ENCODE measurements at regions not wholly inside any gene's neighbourhood (a gene's known extent, or its start where the extent isn't known, plus 50 kb on each side); places are given as distances from the start of the nearest gene placed in this dataset.

DNA sequence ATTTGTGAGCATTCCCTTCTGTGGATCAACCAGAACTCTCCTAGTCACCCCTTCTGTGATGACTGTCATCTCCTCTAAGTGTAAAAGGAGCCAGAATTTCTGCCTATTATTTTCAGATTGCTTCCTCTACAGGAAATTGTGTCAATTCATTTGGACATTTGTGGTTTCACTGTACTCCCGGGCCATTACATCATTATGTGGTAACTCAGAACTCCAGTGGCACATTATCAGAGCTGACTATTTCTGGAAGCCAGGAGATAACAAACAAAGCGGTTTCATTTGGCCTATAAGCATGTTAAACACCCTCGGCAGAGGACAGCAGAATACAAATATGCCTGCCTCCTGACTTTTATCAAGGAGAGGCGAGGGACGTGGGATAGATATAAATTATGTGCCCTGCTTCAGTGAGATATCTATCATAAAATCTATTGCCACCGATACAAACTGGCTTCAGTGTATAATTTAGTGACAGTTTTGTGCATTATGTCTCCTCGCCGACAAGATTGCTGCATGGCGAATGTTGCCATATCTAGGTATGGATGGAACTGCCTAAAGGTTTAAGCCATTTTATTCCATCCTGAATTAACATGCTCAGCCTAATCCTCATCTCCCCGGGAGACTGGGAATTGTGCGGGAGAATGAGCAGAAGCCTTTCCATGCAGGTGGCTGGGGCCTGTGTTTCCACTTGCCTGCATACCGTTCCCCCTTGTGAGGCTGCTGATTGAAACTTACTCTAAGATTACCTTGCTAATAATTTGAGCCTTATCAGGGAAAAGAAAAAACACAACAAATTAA, 193.4 kb upstream of the SEMA6D start:
- DNase-seq (ENCODE audit: low read depth in 4 of 4, low spot score in 1 of 4), result no peak

DNA sequence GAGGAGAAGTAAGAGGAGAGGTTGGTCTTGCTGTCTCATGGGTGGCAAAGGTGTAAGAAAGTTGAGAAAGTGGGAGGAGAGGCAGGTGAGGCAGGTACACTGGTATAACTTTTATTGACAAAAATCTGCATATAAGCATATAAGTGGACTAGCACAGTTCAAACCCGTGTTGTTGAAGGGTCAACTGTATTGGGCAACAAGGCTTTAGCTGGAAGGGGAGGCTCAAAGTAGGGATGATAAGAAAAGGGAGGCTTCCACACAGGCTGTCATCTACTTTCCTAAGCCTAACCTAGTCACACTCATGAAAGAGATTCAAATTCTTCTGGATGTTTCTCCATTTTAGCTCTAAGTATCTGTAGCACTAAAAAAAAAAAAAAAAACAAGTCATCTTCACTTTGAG, 188.1 kb upstream of the SEMA6D start:
- no peak for DNase-seq (ENCODE audit: low read depth in 4 of 4, low spot score in 1 of 4)

- no peak for DNase-seq (ENCODE audit: low read depth in 4 of 4, low spot score in 1 of 4)
Measured at GRCh38 chr15:47534673-47535072, 182.6 kb upstream of the SEMA6D start.

DNA sequence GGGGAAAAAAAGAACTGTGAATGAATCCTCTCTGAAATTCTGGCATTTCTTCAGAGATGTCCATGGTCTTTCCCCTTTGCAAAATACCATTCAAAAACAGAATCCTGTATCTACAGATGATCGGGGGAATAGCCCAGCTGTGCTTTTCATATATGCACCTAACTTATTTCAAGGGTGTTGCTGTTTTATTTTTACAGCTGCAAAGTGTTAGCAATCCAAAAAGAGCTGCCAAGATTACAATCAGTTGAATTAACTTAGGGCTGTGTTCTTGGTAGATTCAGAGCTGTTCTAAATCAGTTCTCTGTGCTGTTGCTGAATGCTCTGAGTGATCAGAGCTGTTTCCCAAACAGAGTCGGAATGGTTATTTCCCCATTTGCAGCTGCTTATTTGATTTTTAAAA, 175.7 kb upstream of the SEMA6D start:
- no peak for DNase-seq (ENCODE audit: low read depth in 4 of 4, low spot score in 1 of 4)

DNA sequence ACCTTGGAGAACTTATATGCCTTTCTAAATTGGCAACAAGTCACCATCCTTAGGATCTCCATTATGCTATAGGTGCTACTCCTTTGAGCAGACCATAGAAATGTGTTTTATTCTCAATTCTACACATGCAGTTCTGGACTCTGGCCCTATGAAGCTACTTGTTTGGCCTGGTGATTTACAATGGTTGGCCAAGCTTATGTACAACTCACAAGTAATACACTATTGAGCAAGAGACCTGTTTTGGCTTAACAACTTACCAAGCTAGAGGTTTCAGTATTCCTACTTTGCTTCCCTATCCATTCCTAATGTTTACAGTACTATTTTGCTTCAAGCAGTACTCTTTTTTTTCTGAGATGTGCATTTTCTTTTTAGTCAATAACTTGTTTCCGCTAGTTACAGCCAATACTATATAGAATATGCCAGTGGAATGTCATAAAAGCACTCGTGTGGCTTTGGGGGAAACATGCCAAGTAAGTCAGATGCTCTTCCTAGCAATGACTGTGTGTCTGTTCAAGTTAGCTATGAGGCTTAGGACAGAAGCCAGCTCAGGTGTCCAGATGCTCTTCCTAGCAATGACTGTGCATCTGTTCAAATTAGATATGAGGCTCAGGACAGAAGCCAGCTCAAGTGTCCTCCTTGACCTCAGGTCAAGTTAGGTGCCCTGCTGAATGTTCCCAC, 174.9 kb upstream of the SEMA6D start:
- DNase-seq (ENCODE audit: low read depth in 4 of 4, low spot score in 1 of 4), result no peak

- no peak for DNase-seq (ENCODE audit: low read depth in 4 of 4, low spot score in 1 of 4)
Measured at GRCh38 chr15:47548231-47548630, 169.1 kb upstream of the SEMA6D start.

DNA sequence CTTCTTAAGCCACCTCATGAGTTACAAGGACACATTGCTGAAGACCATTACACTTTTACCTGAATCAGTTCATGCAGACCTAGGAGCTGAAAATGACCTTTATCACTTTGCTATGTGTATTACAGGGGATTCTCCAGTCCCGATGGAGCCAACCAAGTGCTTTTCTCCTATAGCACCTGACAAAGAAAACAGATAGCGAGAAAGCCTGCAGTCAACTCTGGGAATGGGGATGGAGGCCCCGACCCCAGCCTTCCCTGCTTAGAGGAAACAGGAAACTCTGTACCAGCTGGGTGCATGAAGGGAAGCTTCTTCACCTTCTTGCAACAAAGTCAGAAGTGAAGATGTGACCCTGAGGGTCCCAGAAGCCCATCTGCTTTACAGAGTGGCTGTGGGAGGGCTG, 168.3 kb upstream of the SEMA6D start:
- no peak for DNase-seq (ENCODE audit: low read depth in 4 of 4, low spot score in 1 of 4)

GRCh38 chr15:47551079-47551478, 166.2 kb upstream of the SEMA6D start:
- DNase-seq (ENCODE audit: low read depth in 4 of 4, low spot score in 1 of 4), result no peak

DNA sequence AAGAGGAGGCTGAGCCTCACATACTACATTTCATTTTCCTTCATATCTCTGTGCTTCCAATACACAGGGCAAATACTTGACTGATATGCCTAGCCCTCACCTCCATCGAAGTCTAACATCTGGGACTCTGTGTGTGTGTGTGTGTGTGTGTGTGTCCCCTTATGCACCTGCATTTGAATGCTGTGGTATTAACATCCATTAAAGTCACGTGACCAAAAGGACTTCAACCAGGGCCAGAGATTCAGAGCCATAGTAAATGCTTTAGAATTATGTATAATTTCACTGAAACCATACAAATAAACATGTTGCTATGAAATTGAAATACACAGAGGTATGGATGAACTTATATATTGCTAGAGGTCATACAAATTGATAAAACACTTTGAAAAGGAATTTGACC, 165.8 kb upstream of the SEMA6D start:
- no peak for DNase-seq (ENCODE audit: low read depth in 4 of 4, low spot score in 1 of 4)

GRCh38 chr15:47552978-47553608, 164.2 kb upstream of the SEMA6D start:
- DNase-seq (ENCODE audit: low read depth in 4 of 4, low spot score in 1 of 4), result no peak

GRCh38 chr15:47553947-47554346, 163.4 kb upstream of the SEMA6D start:
- no peak for DNase-seq (ENCODE audit: low read depth in 4 of 4, low spot score in 1 of 4)

- DNase-seq (ENCODE audit: low read depth in 4 of 4, low spot score in 1 of 4), result no peak
Measured at GRCh38 chr15:47561102-47561501, 156.2 kb upstream of the SEMA6D start.

DNA sequence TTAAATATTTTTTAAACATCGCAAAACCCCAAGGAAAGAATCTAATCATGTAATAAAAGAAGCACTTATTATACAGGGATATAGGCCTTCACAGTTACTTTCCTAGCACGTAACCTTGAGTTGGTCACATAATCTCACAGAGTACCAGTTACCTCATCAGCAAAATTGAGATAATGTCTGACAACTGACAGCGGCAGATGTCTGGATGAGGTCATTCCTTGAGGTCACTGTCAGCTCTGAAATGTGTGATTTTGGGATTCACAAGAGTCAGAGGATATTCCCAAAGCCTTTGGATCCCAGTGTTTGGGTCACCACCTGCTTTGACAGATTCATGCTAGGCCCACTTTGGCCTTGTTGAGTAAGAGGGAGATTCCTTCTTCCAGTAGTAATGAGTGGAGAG, 151.4 kb upstream of the SEMA6D start:
- no peak for DNase-seq (ENCODE audit: low read depth in 4 of 4, low spot score in 1 of 4)

DNA sequence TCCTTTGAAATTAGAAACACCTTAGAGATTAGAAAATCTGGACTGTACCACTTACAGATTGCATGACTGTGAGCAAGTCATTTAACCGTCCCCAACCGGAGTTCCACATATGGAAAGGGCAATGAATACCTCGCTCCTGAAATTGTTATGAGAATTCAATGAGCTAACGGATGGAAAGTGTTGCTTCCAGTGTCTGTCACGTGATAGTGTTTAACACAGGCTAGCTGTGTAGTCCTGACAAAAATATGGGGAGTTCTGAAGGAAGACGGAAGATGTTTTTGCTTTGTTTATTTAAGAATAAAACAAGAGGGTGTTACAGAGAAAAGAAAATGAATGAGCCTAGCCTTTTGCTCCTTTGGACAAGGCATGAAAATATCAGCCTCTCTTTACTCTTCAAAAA, 150.7 kb upstream of the SEMA6D start:
- no peak for DNase-seq (ENCODE audit: low read depth in 4 of 4, low spot score in 1 of 4)

DNA sequence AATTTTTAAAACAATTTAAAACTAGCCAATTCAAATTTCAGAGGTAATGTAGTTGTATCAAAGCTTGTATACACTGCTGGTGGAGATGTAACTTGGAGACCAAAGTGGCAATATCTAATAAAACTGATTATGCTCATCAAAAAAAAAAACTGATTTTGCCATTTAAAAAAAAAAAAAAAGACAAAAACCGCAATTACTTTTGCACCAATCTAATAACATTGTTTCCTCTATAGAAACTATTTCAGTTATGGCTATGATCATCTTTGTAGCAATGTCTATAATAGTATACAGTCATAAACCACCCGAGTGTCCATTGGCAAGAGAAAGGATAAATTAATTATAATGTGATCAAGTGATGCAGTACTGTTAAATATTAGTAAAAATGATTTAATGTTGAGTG, 149.3 kb upstream of the SEMA6D start:
- DNase-seq (ENCODE audit: low read depth in 4 of 4, low spot score in 1 of 4), result no peak

DNA sequence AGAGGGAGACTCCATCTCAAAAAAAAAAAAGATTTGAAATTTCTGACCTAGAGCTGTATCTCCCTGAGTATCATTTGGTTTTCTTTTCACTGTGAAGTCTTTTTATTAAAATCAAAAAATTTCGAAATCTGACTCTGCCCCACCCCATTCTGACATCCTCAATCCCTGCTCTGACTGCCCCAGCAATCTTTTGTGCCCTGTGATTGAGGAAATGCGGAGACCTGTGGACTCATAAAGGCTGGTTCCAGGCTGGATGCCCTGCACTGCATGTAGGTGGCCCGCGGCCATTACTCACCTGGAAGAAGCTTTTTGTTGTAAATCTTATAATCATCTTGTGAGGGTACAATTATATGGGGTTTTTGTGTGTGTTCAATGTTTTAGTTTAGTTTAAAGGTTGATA, 147.3 kb upstream of the SEMA6D start:
- DNase-seq (ENCODE audit: low read depth in 4 of 4, low spot score in 1 of 4), result no peak

- no peak for DNase-seq (ENCODE audit: low read depth in 4 of 4, low spot score in 1 of 4)
Measured at GRCh38 chr15:47570451-47570850, 146.9 kb upstream of the SEMA6D start.

DNA sequence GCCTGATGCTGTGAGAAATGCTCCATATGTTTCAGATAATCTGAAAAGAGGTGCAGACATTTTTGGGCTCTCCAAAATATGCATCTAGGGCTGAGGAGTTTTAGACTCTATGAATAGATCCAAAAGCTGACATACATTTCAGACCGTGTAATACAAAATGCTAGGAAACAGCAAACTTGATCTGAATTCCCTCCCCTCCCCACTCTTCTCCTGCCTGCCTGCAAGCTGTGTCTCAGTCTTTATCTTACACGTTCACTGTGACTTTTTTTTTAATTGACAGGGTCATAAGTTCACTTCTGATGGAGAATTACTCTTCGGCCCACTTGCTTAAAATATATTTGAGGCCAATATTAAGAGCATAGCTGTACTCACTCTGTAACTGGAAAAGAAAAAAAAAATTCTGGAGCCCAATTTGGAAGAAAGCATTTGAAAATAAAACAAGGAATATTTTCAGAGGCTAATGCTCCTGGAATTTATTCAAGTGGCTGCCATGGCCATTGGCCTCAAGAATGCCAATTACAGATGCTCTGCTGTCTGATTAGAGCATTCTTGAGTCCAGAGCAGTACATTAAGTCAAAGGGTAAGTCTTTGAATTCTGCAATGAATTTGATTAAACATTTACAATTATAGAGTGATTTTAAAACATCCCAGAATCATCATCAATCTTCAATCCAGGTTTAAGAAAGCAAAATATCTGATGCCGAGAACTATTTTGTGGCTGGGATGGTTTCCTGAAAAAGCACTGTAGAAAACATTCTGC, 146.2 kb upstream of the SEMA6D start:
- DNase-seq (ENCODE audit: low read depth in 4 of 4, low spot score in 1 of 4), result no peak

- DNase-seq (ENCODE audit: low read depth in 4 of 4, low spot score in 1 of 4), result no peak
Measured at GRCh38 chr15:47573673-47574072, 143.6 kb upstream of the SEMA6D start.

DNA sequence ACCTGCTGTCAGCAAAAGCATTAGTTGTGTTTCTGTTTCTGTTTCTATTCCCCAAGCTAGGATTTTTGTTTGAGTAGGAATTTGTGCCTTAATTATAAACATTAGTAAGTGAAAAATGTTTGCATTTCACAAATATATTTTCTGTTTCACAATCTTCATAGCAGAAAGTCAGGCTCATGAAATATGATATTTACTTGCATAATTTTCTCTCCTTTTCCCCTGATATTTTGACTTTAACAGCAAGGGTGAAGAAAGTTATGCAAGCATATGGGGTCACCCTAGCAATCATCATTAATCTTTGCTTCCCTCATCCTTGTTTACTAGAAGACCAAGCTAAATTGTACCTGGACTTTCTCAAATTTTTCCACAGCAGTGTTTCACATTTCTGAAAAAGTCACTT, 140.3 kb upstream of the SEMA6D start:
- no peak for DNase-seq (ENCODE audit: low read depth in 4 of 4, low spot score in 1 of 4)

GRCh38 chr15:47577461-47577860, 139.8 kb upstream of the SEMA6D start:
- no peak for DNase-seq (ENCODE audit: low read depth in 4 of 4, low spot score in 1 of 4)

DNA sequence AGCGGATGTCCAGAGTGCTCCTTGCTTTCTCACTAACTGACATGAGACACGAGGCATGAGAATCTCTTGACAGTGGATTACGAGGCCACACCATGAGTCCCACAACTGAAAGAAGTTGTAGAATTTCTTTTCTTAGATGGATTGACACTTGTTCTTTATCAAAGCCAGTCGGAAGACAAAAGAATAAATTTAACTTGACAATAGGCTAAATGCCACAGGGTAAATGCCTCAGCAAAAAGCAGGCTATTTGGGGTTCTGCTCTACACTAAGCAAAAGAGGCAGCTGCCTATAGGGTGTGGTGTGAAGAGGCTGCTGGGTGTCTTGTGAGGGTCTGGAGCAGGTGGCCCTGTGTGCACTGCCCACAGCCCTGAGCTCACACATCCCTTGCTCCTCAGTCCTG, 135.1 kb upstream of the SEMA6D start:
- DNase-seq (ENCODE audit: low read depth in 4 of 4, low spot score in 1 of 4), result no peak
